MM.1S (cell line): ENCODE measurements at regions not wholly inside any gene's neighbourhood (a gene's known extent, or its start where the extent isn't known, plus 50 kb on each side); places are given as distances from the start of the nearest gene placed in this dataset.

Experiments used
- DNase-seq: peaks from one replicate; pipeline ENCODE4 v3.0.0-alpha.2; 2015
- H2AFZ ChIP-seq: fragments of 300-600 bp; sonication (generic); 2 replicates; pipeline ENCODE4 v1.6.0; 2016; ENCODE audit warnings: antibody characterized with exemption, low read length
- H3F3A ChIP-seq: fragments of 300-600 bp; sonication (generic); 2 replicates; pipeline ENCODE4 v1.6.1; 2016; ENCODE audit warnings: mild to moderate bottlenecking, antibody characterized with exemption, low read length, moderate library complexity, mixed read lengths; ENCODE audit not compliant: insufficient read depth
- H3K27ac ChIP-seq: fragments of 300-600 bp; sonication (generic); 2 replicates; pipeline ENCODE4 v1.5.1; 2016; ENCODE audit warnings: mild to moderate bottlenecking, low read length
- H3K27me3 ChIP-seq: fragments of 300-600 bp; sonication (generic); replicated peaks from 2 replicates; pipeline ENCODE4 v1.6.0; 2016; ENCODE audit warnings: low read length; ENCODE audit not compliant: insufficient read depth
- H3K36me3 ChIP-seq: fragments of 300-600 bp; sonication (generic); replicated peaks from 2 replicates; pipeline ENCODE4 v1.6.1; 2016; ENCODE audit warnings: mild to moderate bottlenecking, low read length, mixed read lengths; ENCODE audit not compliant: insufficient read depth
- H3K4me1 ChIP-seq: fragments of 300-600 bp; sonication (generic); 2 replicates; pipeline ENCODE4 v1.6.1; 2016; ENCODE audit warnings: low read length, mixed read lengths
- H3K4me2 ChIP-seq: fragments of 300-600 bp; sonication (generic); 2 replicates; pipeline ENCODE4 v1.6.0; 2016; ENCODE audit warnings: low read depth, low read length
- H3K4me3 ChIP-seq: fragments of 300-600 bp; sonication (generic); 2 replicates; pipeline ENCODE4 v1.5.1; 2016; ENCODE audit warnings: low read length, mixed read lengths
- H3K79me2 ChIP-seq: fragments of 300-600 bp; sonication (generic); 2 replicates; pipeline ENCODE4 v1.6.1; 2016; ENCODE audit warnings: mixed run types, low read length, mixed read lengths
- H3K9ac ChIP-seq: fragments of 300-600 bp; sonication (generic); 2 replicates; pipeline ENCODE4 v1.6.1; 2016; ENCODE audit warnings: low read length, mixed read lengths
- H3K9me2 ChIP-seq: fragments of 300-600 bp; sonication (generic); replicated peaks from 2 replicates; pipeline ENCODE4 v1.6.1; 2016; ENCODE audit warnings: mild to moderate bottlenecking, low read length, mixed read lengths; ENCODE audit not compliant: insufficient read depth
- H3K9me3 ChIP-seq: fragments of 300-600 bp; sonication (generic); replicated peaks from 2 replicates; pipeline ENCODE4 v1.6.1; 2016; ENCODE audit warnings: mild to moderate bottlenecking, low read length, mixed read lengths; ENCODE audit not compliant: insufficient read depth
- H4K20me1 ChIP-seq: fragments of 300-600 bp; sonication (generic); 2 replicates; pipeline ENCODE4 v1.6.1; 2016; ENCODE audit warnings: mild to moderate bottlenecking, low read length, moderate library complexity, mixed read lengths; ENCODE audit not compliant: insufficient read depth
- CTCF ChIP-seq: fragments of 300-600 bp; sonication (generic); IDR thresholded peaks from 2 replicates; pipeline ENCODE4 v1.5.1; 2016; ENCODE audit warnings: antibody characterized with exemption, low read length, mixed read lengths
- EZH2 ChIP-seq: fragments of 300-600 bp; sonication (generic); optimal IDR thresholded peaks from 2 replicates; pipeline ENCODE3; 2017; ENCODE audit warnings: low read depth, mild to moderate bottlenecking, antibody characterized with exemption, low read length, mixed read lengths
- EZH2phosphoT487 ChIP-seq: fragments of 300-600 bp; sonication (generic); IDR thresholded peaks from 2 replicates; pipeline ENCODE4 v1.6.1; 2018; ENCODE audit warnings: antibody characterized with exemption, low read length

- DNase-seq, result no peak
- Histone ChIP-seq H3K4me1 (no peaks in the 10 kb centered on the region), H3K9me2 (no peaks in the 10 kb centered on the region), H3K4me2 (no peak overlapping the region), H3K27me3 (no peaks in the 10 kb centered on the region), H3K4me3 (no peak overlapping the region), H3K9me3 (no peaks in the 10 kb centered on the region), H3F3A (no peaks in the 10 kb centered on the region), H3K79me2 (no peaks in the 10 kb centered on the region), H2AFZ (no peak overlapping the region), H3K36me3 (no peaks in the 10 kb centered on the region), H3K27ac (no peak overlapping the region), H4K20me1 (no peaks in the 10 kb centered on the region), H3K9ac (no peak overlapping the region)
- TF ChIP-seq EZH2phosphoT487 (no peak), EZH2 (no peak), CTCF (no peak)
These were observed 75.9 kb upstream of the DHRS4 start for GRCh38 chr14:23877538-23878180.

DNA sequence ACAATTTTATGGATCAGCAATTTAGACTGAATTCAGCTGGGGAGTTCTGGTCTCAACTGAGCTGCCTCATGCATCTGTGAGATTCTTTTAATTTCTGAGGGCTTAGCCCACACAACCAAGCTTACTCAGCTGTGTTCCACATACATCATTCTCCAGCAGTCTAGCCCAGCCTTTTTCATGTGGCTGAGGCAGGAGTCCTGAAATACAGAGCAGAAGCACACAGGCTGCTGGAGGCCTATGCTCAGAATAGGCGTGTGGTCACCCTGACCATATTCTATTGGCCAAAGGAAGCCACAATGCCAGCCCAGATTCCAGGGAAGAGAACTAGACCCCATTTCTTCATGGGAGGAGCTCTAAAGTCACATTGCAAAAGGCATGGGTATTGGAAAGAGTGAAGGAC is 72.3 kb upstream of the DHRS4 start:
- H3K9me2 ChIP-seq, result no peaks in the 10 kb centered on the region
- H3K27me3 ChIP-seq, result no peaks in the 10 kb centered on the region
- H3K36me3 ChIP-seq, result no peaks in the 10 kb centered on the region
- no peak overlapping the region for H2AFZ ChIP-seq
- H3K4me3 ChIP-seq, result no peak overlapping the region
- H3K9ac ChIP-seq, result no peak overlapping the region
- no peak for DNase-seq
- H3K79me2 ChIP-seq, result no peaks in the 10 kb centered on the region
- H3K9me3 ChIP-seq, result no peaks in the 10 kb centered on the region
- no peak for TF ChIP-seq CTCF
- TF ChIP-seq EZH2, result no peak
- no peak for TF ChIP-seq EZH2phosphoT487
- H3F3A ChIP-seq, result no peaks in the 10 kb centered on the region
- no peak overlapping the region for H3K4me2 ChIP-seq
- no peak overlapping the region for H3K27ac ChIP-seq
- H4K20me1 ChIP-seq, result no peaks in the 10 kb centered on the region
- no peaks in the 10 kb centered on the region for H3K4me1 ChIP-seq

GRCh38 chr14:23883684-23884540 is 69.7 kb upstream of the DHRS4 start:
- Histone ChIP-seq H3K9me2 (no peaks in the 10 kb centered on the region), H4K20me1 (no peaks in the 10 kb centered on the region), H2AFZ (no peak overlapping the region), H3K27ac (no peak overlapping the region), H3K79me2 (no peaks in the 10 kb centered on the region), H3K4me2 (no peak overlapping the region), H3K36me3 (no peaks in the 10 kb centered on the region), H3F3A (no peaks in the 10 kb centered on the region), H3K9me3 (no peaks in the 10 kb centered on the region), H3K4me1 (no peaks in the 10 kb centered on the region), H3K9ac (no peak overlapping the region), H3K27me3 (no peaks in the 10 kb centered on the region), H3K4me3 (no peak overlapping the region)
- no peak for DNase-seq
- no peak for TF ChIP-seq EZH2
- no peak for TF ChIP-seq EZH2phosphoT487

DNA sequence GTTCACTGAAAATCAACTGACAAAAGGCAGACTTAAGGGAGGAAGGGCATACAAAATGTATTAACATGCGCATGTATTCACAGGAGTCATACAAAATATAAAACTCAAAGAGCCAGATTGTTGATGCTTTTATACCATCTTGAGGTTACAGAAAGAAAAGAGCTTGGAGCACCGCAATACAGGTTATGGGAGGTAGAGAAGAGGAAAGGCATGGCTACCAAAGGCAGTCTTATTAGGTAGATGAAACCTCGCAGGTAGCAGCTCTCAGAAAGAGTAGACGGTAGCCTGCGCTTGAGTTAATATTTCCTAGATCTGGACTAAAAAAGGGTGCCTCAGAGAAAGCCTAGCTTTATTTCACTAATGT is 69.0 kb upstream of the DHRS4 start:
- Histone ChIP-seq H4K20me1 (no peaks in the 10 kb centered on the region), H3F3A (no peaks in the 10 kb centered on the region), H3K9me2 (no peaks in the 10 kb centered on the region), H2AFZ (no peak overlapping the region), H3K4me2 (no peak overlapping the region), H3K4me3 (no peak overlapping the region), H3K79me2 (no peaks in the 10 kb centered on the region), H3K9me3 (no peaks in the 10 kb centered on the region), H3K27ac (no peak overlapping the region), H3K36me3 (no peaks in the 10 kb centered on the region), H3K9ac (no peak overlapping the region), H3K27me3 (no peaks in the 10 kb centered on the region), H3K4me1 (no peaks in the 10 kb centered on the region)
- no peak for DNase-seq
- no peak for TF ChIP-seq CTCF
- no peak for TF ChIP-seq EZH2
- TF ChIP-seq EZH2phosphoT487, result no peak
